HAP-1 (cell line): ENCODE measurements at regions not wholly inside any gene's neighbourhood (a gene's known extent, or its start where the extent isn't known, plus 50 kb on each side); places are given as distances from the start of the nearest gene placed in this dataset.

Source experiments
- DNase-seq, 2 experiments: peaks; one replicate each; pipeline ENCODE4 v3.0.0-alpha.2; 2016 to 2020; ENCODE audit warnings: low spot score in 2 of 2
- H3K27me3 ChIP-seq: fragments of 250-450 bp; sonication (Bioruptor Pico); 2 replicates; pipeline ENCODE4 v1.5.1; 2020; ENCODE audit warnings: low read depth, mild to moderate bottlenecking, moderate library complexity
- H3K36me3 ChIP-seq: fragments of 250-450 bp; sonication (Bioruptor Pico); replicated peaks from 2 replicates; pipeline ENCODE4 v1.5.1; 2020; ENCODE audit warnings: mild to moderate bottlenecking
- H3K4me1 ChIP-seq: fragments of 250-450 bp; sonication (Bioruptor Pico); 2 replicates; pipeline ENCODE4 v1.5.1; 2020; ENCODE audit warnings: mild to moderate bottlenecking
- H3K4me3 ChIP-seq: fragments of 250-450 bp; sonication (Bioruptor Pico); 2 replicates; pipeline ENCODE4 v1.5.1; 2020; ENCODE audit warnings: mild to moderate bottlenecking, moderate library complexity
- H3K9me3 ChIP-seq: fragments of 250-450 bp; sonication (Bioruptor Pico); 2 replicates; pipeline ENCODE4 v1.5.1; 2020; ENCODE audit warnings: mild to moderate bottlenecking, moderate library complexity
- in situ Hi-C: fragments of 300-500 bp; cut with MboI; formaldehyde crosslinking; loops from 3 replicates; pipeline ENCODE4 v1.14.3; 2020; ENCODE audit warnings: low sequenced_read_pairs, inconsistent platforms, mixed read lengths

DNA sequence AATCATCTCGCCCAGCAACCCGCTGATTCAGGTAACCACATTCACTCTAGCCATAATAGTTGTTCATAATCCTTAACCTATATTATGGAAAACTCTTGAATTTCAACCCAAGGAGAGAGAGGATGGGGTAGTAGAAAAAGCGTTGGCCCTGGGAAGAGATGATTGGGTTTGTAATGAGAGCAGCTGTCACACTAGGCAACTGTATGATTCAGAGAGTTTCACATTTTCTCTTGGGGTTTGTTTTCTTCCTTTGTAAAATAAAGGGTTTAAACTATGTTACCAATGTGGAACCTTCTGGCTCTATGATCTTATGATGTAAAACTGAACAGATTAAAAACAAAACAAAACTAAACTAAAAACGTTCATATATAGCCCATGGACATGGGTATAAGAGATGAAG, 705.2 kb upstream of the IGFBP3 start:
- no peaks in the 10 kb centered on the region for H3K9me3 ChIP-seq
- no peaks in the 10 kb centered on the region for H3K27me3 ChIP-seq
- H3K4me3 ChIP-seq, result no peak overlapping the region
- no peaks in the 10 kb centered on the region for H3K36me3 ChIP-seq
- in situ Hi-C loops, result no loop called here
- no peaks in the 10 kb centered on the region for H3K4me1 ChIP-seq
- no peak for DNase-seq

DNA sequence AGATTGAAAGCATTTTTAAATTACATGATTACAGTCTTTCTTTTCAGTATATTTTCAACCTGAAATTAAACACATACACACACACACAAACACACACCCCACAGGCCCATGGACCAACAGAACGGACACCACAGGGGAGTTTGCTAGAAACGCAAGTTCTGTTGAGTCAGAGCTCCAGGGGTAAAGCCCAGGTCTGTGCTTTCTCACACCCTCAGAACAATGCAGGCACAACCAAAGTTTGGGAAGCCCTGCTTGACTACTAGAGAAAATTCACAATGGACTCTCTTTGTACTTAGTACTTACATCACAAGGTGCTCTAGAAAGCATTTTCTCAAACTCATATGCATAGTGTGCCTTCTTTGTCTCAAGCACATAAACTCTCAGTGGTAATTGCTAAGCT, 704.0 kb upstream of the IGFBP3 start:
- DNase-seq, result no peak
- Histone ChIP-seq H3K36me3 (no peaks in the 10 kb centered on the region), H3K27me3 (no peaks in the 10 kb centered on the region), H3K9me3 (no peaks in the 10 kb centered on the region), H3K4me3 (no peak overlapping the region), H3K4me1 (no peaks in the 10 kb centered on the region)
- in situ Hi-C loops, result no loop called here

DNA sequence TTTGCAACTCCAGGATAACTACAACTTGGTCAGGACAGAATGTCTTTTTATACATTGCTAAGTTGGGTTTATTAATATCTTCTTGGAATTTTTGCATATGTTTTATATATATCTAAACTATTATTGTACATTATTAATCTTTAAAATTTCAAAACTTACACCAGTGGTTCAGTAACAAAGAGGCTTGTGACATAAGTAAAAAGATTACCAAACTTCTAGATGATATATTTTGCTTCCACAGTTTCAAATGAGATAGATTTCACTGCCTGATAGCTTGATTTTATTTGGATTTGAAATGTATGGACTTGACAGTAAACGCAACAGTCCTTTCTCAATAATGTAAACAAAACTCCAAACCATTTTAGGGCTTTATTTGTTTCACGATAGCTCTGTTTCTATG, 701.2 kb upstream of the IGFBP3 start:
- in situ Hi-C loops, result no loop called here
- Histone ChIP-seq H3K4me3 (no peak overlapping the region), H3K36me3 (no peaks in the 10 kb centered on the region), H3K9me3 (no peaks in the 10 kb centered on the region), H3K4me1 (no peaks in the 10 kb centered on the region), H3K27me3 (no peaks in the 10 kb centered on the region)
- DNase-seq, result no peak

DNA sequence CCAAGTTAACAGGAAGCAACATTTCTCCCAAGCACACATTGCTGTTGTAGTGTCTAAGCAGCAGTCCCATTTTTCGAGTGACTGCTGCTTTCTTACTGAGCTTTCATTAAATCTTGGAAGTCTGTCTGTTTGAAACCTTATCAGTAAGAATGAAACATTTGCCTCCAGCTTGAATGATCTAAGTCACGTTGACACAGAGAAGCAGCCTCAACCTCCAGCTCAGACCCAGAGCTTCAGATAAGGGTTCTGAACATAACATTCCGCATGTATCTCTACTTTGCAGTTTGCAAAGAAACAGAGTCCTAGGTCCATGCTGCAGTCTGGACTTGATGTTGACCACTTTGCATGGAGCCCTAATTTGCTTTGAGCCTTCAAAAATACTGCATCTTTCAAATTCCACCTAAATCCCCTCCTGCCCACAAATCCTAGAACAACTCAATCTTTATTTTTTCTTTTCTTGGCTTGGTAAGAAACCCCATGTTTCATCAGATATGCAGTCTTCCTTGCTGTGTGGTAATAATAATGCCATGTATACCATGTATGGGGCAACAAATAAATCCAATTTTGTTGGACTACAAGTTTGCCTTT, 698.7 kb upstream of the IGFBP3 start:
- in situ Hi-C loops, result no loop called here
- Histone ChIP-seq H3K4me3 (no peak overlapping the region), H3K27me3 (no peaks in the 10 kb centered on the region), H3K9me3 (no peaks in the 10 kb centered on the region), H3K36me3 (no peaks in the 10 kb centered on the region), H3K4me1 (no peaks in the 10 kb centered on the region)
- no peak for DNase-seq

DNA sequence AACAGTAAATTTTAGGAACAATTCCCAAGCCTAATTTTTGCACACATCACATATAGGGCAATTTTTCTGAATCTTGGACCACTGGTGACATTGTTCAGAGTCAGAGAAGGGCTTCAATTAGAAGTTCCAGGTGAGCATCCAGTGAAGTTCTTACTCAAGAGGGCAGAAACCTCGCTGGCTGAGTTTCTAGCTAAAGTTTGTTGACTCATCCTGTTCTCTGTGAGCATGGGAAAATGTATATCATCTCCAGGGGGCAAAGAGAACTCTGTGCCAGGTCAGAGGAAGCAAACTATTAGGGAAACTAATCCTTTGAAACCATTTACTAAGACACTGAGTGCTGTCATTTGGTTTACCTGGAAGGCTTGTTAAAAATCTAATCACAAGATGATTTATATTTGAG, 695.6 kb upstream of the IGFBP3 start:
- H3K36me3 ChIP-seq, result no peaks in the 10 kb centered on the region
- no peaks in the 10 kb centered on the region for H3K27me3 ChIP-seq
- H3K4me3 ChIP-seq, result no peak overlapping the region
- no peaks in the 10 kb centered on the region for H3K4me1 ChIP-seq
- no peaks in the 10 kb centered on the region for H3K9me3 ChIP-seq
- DNase-seq, result no peak
- in situ Hi-C loops, result no loop called here

DNA sequence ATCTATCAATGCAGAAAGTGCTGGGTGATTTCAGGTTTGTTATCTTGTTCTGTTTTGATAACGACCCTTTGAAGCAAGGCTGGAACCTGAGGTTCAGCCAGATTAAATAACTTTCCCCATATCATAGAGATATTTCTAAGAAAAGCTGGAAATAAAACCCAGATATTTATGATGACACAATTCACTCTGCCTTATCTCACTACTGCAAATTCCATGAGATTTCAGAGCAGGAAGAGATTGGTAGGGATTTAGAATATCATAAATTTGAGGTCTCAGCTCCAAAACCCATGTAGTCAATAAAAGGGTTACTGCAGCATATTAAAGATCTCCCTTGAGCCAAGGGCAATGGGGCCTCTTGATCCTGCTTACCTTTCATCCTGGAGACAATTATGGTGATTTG, 692.5 kb upstream of the IGFBP3 start:
- no peak for DNase-seq
- H3K27me3 ChIP-seq, result no peaks in the 10 kb centered on the region
- in situ Hi-C loops, result no loop called here

DNA sequence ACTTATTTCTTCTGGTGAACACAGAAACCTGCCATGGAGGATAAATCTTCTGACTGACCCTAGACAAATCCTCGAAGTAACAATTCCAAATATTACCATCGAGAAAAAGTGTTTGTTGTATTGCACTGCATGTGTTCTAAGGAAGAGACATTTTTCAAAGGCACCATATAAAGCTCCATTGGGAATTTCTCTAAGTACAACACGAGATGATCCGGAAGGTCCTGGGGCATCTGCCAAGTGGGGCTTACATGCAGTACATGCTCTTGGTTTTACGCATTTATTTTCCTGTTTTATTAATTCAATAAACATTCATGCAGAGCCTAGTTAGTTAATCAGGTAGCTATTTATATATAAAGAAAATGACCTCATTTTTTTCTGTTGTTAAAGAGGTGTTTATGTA, 692.0 kb upstream of the IGFBP3 start:
- Histone ChIP-seq H3K27me3 (no peaks in the 10 kb centered on the region), H3K4me3 (no peak overlapping the region), H3K9me3 (no peaks in the 10 kb centered on the region), H3K4me1 (no peaks in the 10 kb centered on the region), H3K36me3 (no peaks in the 10 kb centered on the region)
- DNase-seq, result no peak
- in situ Hi-C loops, result no loop called here

More for the DNA sequence above, 692.5 kb upstream of the IGFBP3 start:
- Histone ChIP-seq H3K4me3 (no peak overlapping the region), H3K9me3 (no peaks in the 10 kb centered on the region), H3K36me3 (no peaks in the 10 kb centered on the region), H3K4me1 (no peaks in the 10 kb centered on the region)

DNA sequence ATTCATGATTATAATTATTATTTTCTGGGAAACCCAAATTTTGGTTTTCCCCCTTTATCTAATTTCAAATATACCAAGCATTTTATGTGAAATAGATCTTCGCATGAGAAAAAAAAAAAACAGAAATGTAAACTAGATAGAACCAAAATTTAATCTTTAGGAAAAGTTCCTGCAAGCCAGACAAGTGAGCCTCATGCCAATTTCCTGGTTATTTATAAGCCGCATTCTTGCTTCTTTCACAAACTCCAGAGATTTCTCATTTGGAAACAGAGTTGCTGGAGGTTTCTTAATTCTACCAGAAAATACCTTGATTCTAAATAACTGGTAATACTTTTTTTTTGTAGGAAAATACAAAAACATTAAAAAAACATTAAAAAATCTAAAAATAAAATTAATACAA, 690.4 kb upstream of the IGFBP3 start:
- Histone ChIP-seq H3K36me3 (no peaks in the 10 kb centered on the region), H3K4me3 (no peak overlapping the region), H3K9me3 (no peaks in the 10 kb centered on the region), H3K4me1 (no peaks in the 10 kb centered on the region), H3K27me3 (no peaks in the 10 kb centered on the region)
- in situ Hi-C loops, result no loop called here
- DNase-seq, result no peak

DNA sequence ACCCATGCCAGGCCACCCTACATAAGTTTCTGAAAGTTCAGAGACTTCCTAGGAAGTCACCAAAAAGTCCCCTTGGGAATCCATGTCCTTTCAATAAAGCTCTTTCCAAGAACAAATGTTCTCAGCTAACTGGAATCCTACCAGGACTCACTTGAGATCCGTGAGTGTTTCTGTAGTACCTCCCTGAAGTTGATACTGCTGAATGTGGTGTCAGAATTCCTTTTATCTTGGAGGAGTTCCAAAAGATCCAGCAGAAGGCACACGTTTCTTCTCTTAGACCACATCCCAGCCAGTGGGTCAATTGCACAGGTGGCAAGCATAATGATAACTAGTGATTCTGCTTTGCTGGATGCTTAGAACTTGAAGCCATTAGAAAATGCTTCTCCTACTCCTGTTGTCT, 689.7 kb upstream of the IGFBP3 start:
- Histone ChIP-seq H3K4me1 (no peaks in the 10 kb centered on the region), H3K36me3 (no peaks in the 10 kb centered on the region), H3K27me3 (no peaks in the 10 kb centered on the region), H3K9me3 (no peaks in the 10 kb centered on the region), H3K4me3 (no peak overlapping the region)
- DNase-seq, result no peak
- in situ Hi-C loops, result no loop called here

DNA sequence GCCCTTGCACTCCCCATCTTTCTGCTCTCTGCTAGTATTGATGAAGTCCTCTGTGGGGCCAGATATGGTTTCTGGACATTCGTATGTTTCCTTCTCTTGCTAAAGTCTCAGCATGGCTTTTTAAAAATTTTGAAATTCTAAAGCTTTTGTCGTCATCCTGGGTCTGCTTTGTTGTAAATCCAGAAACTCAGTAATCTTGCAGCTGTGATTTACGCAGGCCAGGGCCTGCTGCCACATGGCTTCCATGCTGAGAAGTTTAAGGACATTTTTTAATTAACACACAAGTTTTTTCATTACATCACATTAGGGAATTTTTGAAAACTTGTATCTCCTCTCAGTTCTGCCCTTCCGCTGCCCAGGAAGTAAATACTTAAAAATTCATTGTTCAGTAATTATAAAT, 686.1 kb upstream of the IGFBP3 start:
- no peaks in the 10 kb centered on the region for H3K27me3 ChIP-seq
- DNase-seq, result no peak
- H3K4me1 ChIP-seq, result no peaks in the 10 kb centered on the region
- H3K4me3 ChIP-seq, result no peak overlapping the region
- in situ Hi-C loops, result no loop called here
- no peaks in the 10 kb centered on the region for H3K9me3 ChIP-seq
- no peaks in the 10 kb centered on the region for H3K36me3 ChIP-seq

DNA sequence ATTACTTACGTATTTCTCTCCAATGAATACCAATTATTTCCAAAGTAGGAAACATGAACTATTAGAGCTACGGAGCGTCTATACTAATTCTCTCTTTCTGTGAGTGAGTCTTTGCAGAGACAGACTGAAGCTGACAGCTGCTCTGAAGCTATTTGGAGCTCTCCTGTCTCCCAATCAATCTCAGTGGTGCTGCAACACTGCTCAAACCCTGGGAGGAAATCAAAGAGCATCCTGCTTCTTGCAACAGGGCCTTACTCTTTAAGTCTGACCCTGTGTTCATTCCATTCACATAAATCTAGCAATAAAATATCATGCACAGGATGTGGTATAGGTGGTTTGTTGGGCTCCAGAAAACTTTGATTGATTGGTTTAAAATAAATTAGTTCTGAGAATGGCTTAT, 685.7 kb upstream of the IGFBP3 start:
- H3K27me3 ChIP-seq, result no peaks in the 10 kb centered on the region
- in situ Hi-C loops, result no loop called here
- H3K36me3 ChIP-seq, result no peaks in the 10 kb centered on the region
- no peaks in the 10 kb centered on the region for H3K9me3 ChIP-seq
- no peak overlapping the region for H3K4me3 ChIP-seq
- no peak for DNase-seq
- H3K4me1 ChIP-seq, result no peaks in the 10 kb centered on the region

DNA sequence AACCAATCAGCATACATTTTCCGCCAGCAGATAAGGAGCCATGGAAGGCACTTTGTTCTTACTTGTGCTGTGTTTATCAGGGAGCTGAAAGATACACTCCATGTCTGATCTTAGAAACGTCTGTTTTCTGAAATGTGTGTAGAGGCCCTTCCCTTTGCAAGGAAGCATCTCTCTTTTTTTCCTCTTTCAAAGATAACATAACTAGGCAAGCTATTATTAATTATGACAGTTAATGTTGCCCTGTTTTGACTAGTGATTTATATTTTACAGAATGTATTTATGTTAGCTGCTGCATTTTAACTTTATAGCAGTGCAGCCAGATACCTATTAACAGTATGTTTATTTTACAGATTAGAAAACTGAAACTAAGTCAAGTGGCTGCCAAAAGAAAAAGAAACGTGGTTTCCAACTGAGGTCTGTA, 683.2 kb upstream of the IGFBP3 start:
- H3K9me3 ChIP-seq, result no peaks in the 10 kb centered on the region
- H3K4me1 ChIP-seq, result no peaks in the 10 kb centered on the region
- no peak for DNase-seq
- H3K36me3 ChIP-seq, result no peaks in the 10 kb centered on the region
- in situ Hi-C loops, result no loop called here
- no peak overlapping the region for H3K4me3 ChIP-seq
- no peaks in the 10 kb centered on the region for H3K27me3 ChIP-seq

DNA sequence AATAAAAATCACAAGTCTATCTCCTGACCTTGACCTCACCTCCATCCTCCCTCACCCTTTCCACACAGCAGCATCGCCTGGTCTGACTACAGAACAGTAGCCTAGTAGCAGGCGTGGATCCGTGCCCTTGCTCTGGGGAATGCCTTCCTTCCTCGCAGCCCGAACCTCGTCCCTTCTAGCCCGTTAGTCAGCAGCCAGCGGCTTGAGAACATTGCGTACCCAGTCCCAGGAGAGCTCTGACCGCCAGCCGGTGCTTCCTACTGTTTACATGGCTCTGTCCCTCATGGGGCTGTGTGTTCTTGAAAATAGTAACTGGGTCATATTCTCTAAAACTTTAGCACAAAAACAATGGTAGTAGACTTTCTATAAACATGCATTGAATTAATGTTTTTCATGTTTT, 682.7 kb upstream of the IGFBP3 start:
- no peaks in the 10 kb centered on the region for H3K4me1 ChIP-seq
- no peak overlapping the region for H3K4me3 ChIP-seq
- H3K9me3 ChIP-seq, result no peaks in the 10 kb centered on the region
- in situ Hi-C loops, result no loop called here
- no peaks in the 10 kb centered on the region for H3K36me3 ChIP-seq
- no peaks in the 10 kb centered on the region for H3K27me3 ChIP-seq
- DNase-seq, result no peak

DNA sequence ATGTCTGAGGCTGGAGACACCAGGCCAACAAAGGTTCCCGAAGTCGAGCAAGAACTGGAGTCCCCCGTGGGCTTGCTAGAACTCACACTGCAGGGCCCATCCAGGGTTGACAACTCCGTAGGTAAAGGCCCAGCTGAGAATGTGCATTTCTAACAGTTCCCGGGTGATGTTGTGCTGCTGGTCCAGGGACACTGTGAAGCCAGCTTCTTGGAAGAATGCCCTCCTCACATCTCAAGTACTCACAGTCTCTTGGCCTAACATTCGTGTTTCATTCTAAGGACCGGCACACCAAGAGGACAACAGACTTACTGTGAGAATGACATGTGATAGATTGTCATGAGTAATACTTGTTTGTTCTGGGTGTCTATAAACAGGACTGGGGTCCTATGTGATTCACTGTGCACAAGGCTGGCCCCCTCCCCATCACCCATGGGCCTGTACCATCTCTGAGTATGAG, 682.3 kb upstream of the IGFBP3 start:
- Histone ChIP-seq H3K27me3 (no peaks in the 10 kb centered on the region), H3K36me3 (no peaks in the 10 kb centered on the region), H3K9me3 (no peaks in the 10 kb centered on the region), H3K4me3 (no peak overlapping the region), H3K4me1 (no peaks in the 10 kb centered on the region)
- in situ Hi-C loops, result no loop called here
- DNase-seq, result no peak

DNA sequence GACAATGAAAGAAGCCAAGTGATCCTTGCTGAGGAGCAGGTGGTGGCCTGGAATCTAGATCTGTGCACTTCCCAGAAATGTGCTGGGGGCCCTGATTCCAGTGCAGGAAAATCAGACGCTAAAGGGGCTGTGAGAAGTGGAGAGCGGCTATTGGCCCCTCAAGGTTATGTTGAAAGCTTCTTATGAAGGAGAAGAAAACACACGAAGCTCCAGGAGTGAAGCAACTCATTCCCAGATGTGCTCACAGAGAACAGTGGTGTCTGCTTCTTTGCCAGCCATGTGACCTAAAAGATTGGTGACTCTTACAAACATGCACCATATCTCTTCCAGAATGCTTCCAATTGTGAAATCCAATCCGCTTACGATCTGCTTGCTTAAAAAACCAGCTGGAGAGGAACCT, 679.3 kb upstream of the IGFBP3 start:
- H3K4me3 ChIP-seq, result no peak overlapping the region
- no peaks in the 10 kb centered on the region for H3K36me3 ChIP-seq
- no peaks in the 10 kb centered on the region for H3K4me1 ChIP-seq
- no peaks in the 10 kb centered on the region for H3K9me3 ChIP-seq
- DNase-seq, result no peak
- in situ Hi-C loops, result no loop called here
- H3K27me3 ChIP-seq, result no peaks in the 10 kb centered on the region
